ENCODE measurements at regions not wholly inside any gene's neighbourhood (a gene's known extent, or its start where the extent isn't known, plus 50 kb on each side); places are given as distances from the start of the nearest gene placed in this dataset.
"Not testable (repeated sequence)": the region's sequence is repeated elsewhere in the genome, so short reads cannot be mapped to it uniquely, and the experiment has no call there.

- peaks cover 0 to 11% of the 10 kb centered on the region in 2 donors for H3K9me3 ChIP-seq (ENCODE audit: control insufficient read depth in 1 of 2, low read length in 2 of 2)
Observed at GRCh38 chr16:47816511-47816910, 339.3 kb downstream of the ABCC12 start.

GRCh38 chr16:47815655-47816054, 340.1 kb downstream of the ABCC12 start:
- Histone ChIP-seq H3K27ac (ENCODE audit: low read length) (no peak overlapping the region), H3K4me1 (ENCODE audit: control insufficient read depth in 1 of 2, insufficient read depth in 2 of 2, low read length in 2 of 2) (no peaks in the 10 kb centered on the region), H3K36me3 (ENCODE audit: control insufficient read depth in 1 of 2, insufficient read depth in 2 of 2, low read length in 2 of 2) (no peaks in the 10 kb centered on the region), H3K27me3 (ENCODE audit: low read depth, low read length) (no peaks in the 10 kb centered on the region), H3K4me3 (ENCODE audit: low read depth in 1 of 2, low read length in 2 of 2) (no peak overlapping the region), H3K9me3 (ENCODE audit: control insufficient read depth in 1 of 2, low read length in 2 of 2) (peaks cover 0 to 11% of the 10 kb centered on the region in 2 donors)

More at GRCh38 chr16:47816511-47816910, 339.3 kb downstream of the ABCC12 start:
- Histone ChIP-seq H3K36me3 (ENCODE audit: control insufficient read depth in 1 of 2, insufficient read depth in 2 of 2, low read length in 2 of 2) (no peaks in the 10 kb centered on the region), H3K27me3 (ENCODE audit: low read depth, low read length) (no peaks in the 10 kb centered on the region), H3K4me3 (ENCODE audit: low read depth in 1 of 2, low read length in 2 of 2) (no peak overlapping the region), H3K27ac (ENCODE audit: low read length) (no peak overlapping the region), H3K4me1 (ENCODE audit: control insufficient read depth in 1 of 2, insufficient read depth in 2 of 2, low read length in 2 of 2) (no peaks in the 10 kb centered on the region)

DNA sequence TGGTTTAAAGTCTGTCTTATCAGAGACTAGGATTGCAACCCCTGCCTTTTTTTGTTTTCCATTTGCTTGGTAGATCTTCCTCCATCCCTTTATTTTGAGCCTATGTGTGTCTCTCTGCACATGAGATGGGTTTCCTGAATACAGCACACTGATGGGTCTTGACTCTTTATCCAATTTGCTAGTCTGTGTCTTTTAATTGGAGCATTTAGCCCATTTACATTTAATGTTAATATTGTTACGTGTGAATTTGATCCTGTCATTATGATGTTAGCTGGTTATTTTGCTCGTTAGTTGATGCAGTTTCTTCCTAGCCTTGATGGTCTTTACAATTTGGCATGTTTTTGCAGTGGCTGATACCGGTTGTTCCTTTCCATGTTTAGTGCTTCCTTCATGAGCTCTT, 344.0 kb downstream of the ABCC12 start:
- H3K4me3 ChIP-seq (ENCODE audit: low read depth in 1 of 2, low read length in 2 of 2); H3K27ac ChIP-seq (ENCODE audit: low read length); H3K4me1 ChIP-seq (ENCODE audit: control insufficient read depth in 1 of 2, insufficient read depth in 2 of 2, low read length in 2 of 2); H3K36me3 ChIP-seq (ENCODE audit: control insufficient read depth in 1 of 2, insufficient read depth in 2 of 2, low read length in 2 of 2); H3K27me3 ChIP-seq (ENCODE audit: low read depth, low read length): not testable (repeated sequence)
- H3K9me3 ChIP-seq (ENCODE audit: control insufficient read depth in 1 of 2, low read length in 2 of 2) = peaks cover 0 to 13% of the 10 kb centered on the region in 2 donors

- no peak overlapping the region for H3K27ac ChIP-seq (ENCODE audit: low read length)
- no peaks in the 10 kb centered on the region for H3K27me3 ChIP-seq (ENCODE audit: low read depth, low read length)
- peaks cover 0 to 2% of the 10 kb centered on the region in 2 donors for H3K9me3 ChIP-seq (ENCODE audit: control insufficient read depth in 1 of 2, low read length in 2 of 2)
- H3K36me3 ChIP-seq (ENCODE audit: control insufficient read depth in 1 of 2, insufficient read depth in 2 of 2, low read length in 2 of 2) = no peaks in the 10 kb centered on the region
- no peak overlapping the region for H3K4me3 ChIP-seq (ENCODE audit: low read depth in 1 of 2, low read length in 2 of 2)
- H3K4me1 ChIP-seq (ENCODE audit: control insufficient read depth in 1 of 2, insufficient read depth in 2 of 2, low read length in 2 of 2) = no peaks in the 10 kb centered on the region
Observed at GRCh38 chr16:47806309-47806847, 345.2 kb downstream of the PHKB start.

DNA sequence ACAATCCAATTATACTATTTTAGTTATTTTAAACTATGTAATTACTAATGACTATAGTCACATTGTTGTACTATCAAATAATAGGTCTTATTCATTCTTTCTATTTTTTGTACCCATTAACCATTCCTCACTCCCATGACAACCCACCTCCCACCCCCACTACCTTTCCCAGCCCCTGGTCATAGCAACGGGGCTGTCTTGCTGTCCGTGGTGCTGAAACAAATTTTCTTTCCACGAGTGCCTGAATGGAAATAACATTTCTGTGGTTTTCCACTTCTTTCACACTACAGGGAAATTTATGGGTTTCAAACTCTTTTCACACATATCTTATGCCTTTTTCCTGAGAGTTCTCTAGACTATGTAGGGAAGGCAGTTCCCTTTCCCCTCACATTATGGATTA, 326.6 kb downstream of the PHKB start:
- Histone ChIP-seq H3K36me3 (ENCODE audit: control insufficient read depth in 1 of 2, insufficient read depth in 2 of 2, low read length in 2 of 2) (no peaks in the 10 kb centered on the region), H3K4me3 (ENCODE audit: low read depth in 1 of 2, low read length in 2 of 2) (no peak overlapping the region), H3K9me3 (ENCODE audit: control insufficient read depth in 1 of 2, low read length in 2 of 2) (peaks cover 0 to 14% of the 10 kb centered on the region in 2 donors), H3K27me3 (ENCODE audit: low read depth, low read length) (no peaks in the 10 kb centered on the region), H3K27ac (ENCODE audit: low read length) (no peak overlapping the region), H3K4me1 (ENCODE audit: control insufficient read depth in 1 of 2, insufficient read depth in 2 of 2, low read length in 2 of 2) (no peaks in the 10 kb centered on the region)

DNA sequence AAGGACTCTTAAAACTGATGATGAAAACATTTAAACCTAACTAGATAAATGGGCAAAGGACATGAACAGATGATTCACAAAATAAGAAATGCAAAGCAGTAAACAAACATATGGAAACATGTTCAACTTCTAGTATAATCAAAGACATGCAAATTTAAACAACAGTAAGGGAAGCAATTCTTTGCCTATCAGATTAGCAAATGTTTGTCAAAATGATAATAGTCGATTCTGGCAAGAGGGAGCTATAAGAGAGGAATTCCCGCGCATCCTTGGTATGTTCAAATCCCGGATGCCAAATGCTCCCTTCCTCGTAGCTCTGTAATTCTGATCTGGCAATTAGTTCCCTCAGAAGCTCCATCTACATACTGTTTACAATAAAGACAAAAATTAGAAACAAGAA, 320.5 kb downstream of the PHKB start:
- H3K36me3 ChIP-seq (ENCODE audit: control insufficient read depth in 1 of 2, insufficient read depth in 2 of 2, low read length in 2 of 2) = no peaks in the 10 kb centered on the region
- H3K9me3 ChIP-seq (ENCODE audit: control insufficient read depth in 1 of 2, low read length in 2 of 2) = no peaks in the 10 kb centered on the region
- H3K4me1 ChIP-seq (ENCODE audit: control insufficient read depth in 1 of 2, insufficient read depth in 2 of 2, low read length in 2 of 2) = no peaks in the 10 kb centered on the region
- H3K4me3 ChIP-seq (ENCODE audit: low read depth in 1 of 2, low read length in 2 of 2) = no peak overlapping the region
- H3K27ac ChIP-seq (ENCODE audit: low read length) = no peak overlapping the region
- no peaks in the 10 kb centered on the region for H3K27me3 ChIP-seq (ENCODE audit: low read depth, low read length)

DNA sequence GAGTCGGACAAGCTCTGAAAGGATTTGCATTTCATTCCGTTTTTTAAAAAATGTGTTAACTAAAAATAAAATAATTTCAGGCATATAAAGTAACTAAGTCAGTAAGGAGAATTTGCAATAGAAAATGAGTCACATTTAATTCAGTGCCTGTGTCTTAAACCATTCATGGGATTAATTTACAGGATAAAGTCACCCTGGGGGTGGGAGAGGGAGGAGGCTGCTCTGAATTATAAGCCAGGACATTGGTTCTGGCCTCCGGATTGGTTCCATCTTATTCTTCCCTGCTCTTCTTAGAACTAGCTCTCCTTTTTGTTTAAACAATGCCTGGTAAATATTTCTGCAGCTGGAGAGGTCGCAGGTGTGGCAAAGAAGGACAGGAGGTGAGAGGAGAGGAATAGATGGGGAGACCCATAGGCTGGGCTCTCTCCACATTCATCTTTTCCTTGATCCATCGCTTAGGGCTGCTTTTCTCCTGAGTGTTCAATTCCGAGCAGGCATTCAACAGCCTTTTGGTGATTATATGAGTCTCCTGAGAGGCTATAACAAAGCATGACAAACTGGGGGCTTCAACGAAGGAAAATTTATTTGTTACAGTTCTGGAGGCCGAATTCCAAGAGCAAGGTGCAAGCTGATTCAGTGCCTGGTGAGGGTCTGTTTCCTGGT, 319.2 kb downstream of the PHKB start:
- no peaks in the 10 kb centered on the region for H3K27me3 ChIP-seq (ENCODE audit: low read depth, low read length)
- H3K4me3 ChIP-seq (ENCODE audit: low read depth in 1 of 2, low read length in 2 of 2) = no peak overlapping the region
- H3K9me3 ChIP-seq (ENCODE audit: control insufficient read depth in 1 of 2, low read length in 2 of 2) = no peaks in the 10 kb centered on the region
- no peaks in the 10 kb centered on the region for H3K36me3 ChIP-seq (ENCODE audit: control insufficient read depth in 1 of 2, insufficient read depth in 2 of 2, low read length in 2 of 2)
- no peaks in the 10 kb centered on the region for H3K4me1 ChIP-seq (ENCODE audit: control insufficient read depth in 1 of 2, insufficient read depth in 2 of 2, low read length in 2 of 2)
- no peak overlapping the region for H3K27ac ChIP-seq (ENCODE audit: low read length)

- Histone ChIP-seq H3K36me3 (ENCODE audit: control insufficient read depth in 1 of 2, insufficient read depth in 2 of 2, low read length in 2 of 2) (no peaks in the 10 kb centered on the region), H3K27me3 (ENCODE audit: low read depth, low read length) (no peaks in the 10 kb centered on the region), H3K9me3 (ENCODE audit: control insufficient read depth in 1 of 2, low read length in 2 of 2) (peaks cover 0 to 2% of the 10 kb centered on the region in 2 donors), H3K27ac (ENCODE audit: low read length) (no peak overlapping the region), H3K4me3 (ENCODE audit: low read depth in 1 of 2, low read length in 2 of 2) (peak overlapping the region; percentile 46 to 64), H3K4me1 (ENCODE audit: control insufficient read depth in 1 of 2, insufficient read depth in 2 of 2, low read length in 2 of 2) (no peaks in the 10 kb centered on the region)
Observed at GRCh38 chr16:47779201-47780016, 318.3 kb downstream of the PHKB start.

GRCh38 chr16:47778106-47778801, 317.1 kb downstream of the PHKB start:
- Histone ChIP-seq H3K27me3 (ENCODE audit: low read depth, low read length) (no peaks in the 10 kb centered on the region), H3K27ac (ENCODE audit: low read length) (no peak overlapping the region), H3K4me1 (ENCODE audit: control insufficient read depth in 1 of 2, insufficient read depth in 2 of 2, low read length in 2 of 2) (no peaks in the 10 kb centered on the region), H3K4me3 (ENCODE audit: low read depth in 1 of 2, low read length in 2 of 2) (no peak overlapping the region), H3K36me3 (ENCODE audit: control insufficient read depth in 1 of 2, insufficient read depth in 2 of 2, low read length in 2 of 2) (no peaks in the 10 kb centered on the region), H3K9me3 (ENCODE audit: control insufficient read depth in 1 of 2, low read length in 2 of 2) (peaks cover 0 to 4% of the 10 kb centered on the region in 2 donors)

DNA sequence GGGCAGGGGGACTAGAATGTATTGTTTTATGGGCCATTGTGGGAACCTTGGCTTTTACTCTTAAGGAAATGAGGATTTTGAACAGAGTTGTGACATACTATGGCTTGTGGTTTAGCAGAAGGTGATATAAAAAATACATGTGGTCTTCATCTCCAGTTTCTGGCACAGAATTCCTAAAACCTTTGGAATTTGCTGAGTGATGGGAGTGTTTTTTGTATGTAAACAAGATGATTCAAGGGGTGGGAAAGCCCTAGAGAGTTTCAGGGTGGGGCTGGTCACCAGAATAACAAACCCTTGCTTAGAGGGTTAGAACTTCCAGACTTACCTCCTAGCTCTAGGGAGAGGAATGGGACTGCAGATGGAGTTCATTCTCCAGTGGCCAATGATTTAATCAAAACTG, 316.1 kb downstream of the PHKB start:
- peaks cover 0 to 4% of the 10 kb centered on the region in 2 donors for H3K9me3 ChIP-seq (ENCODE audit: control insufficient read depth in 1 of 2, low read length in 2 of 2)
- H3K27ac ChIP-seq (ENCODE audit: low read length) = no peak overlapping the region
- H3K4me1 ChIP-seq (ENCODE audit: control insufficient read depth in 1 of 2, insufficient read depth in 2 of 2, low read length in 2 of 2) = no peaks in the 10 kb centered on the region
- no peak overlapping the region for H3K4me3 ChIP-seq (ENCODE audit: low read depth in 1 of 2, low read length in 2 of 2)
- H3K36me3 ChIP-seq (ENCODE audit: control insufficient read depth in 1 of 2, insufficient read depth in 2 of 2, low read length in 2 of 2) = no peaks in the 10 kb centered on the region
- H3K27me3 ChIP-seq (ENCODE audit: low read depth, low read length) = no peaks in the 10 kb centered on the region

DNA sequence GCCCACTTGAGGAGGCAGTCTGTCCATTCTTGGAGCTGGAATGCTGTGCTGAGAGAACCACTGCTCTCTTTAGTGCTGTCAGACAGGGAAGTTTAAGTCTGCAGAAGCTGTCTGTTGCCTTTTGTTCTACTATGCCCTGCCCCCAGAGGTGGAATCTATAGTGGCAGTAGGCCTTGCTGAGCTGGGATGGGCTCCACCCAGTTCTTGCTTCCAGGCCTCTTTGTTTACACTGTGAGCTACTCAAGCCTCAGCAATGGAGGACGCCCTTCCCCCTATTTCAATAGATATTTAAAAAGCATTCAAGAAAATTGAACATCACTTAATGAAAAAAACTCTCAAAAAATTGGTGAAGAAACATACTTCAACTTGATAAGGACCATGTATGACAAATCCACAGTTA, 313.5 kb downstream of the PHKB start:
- Histone ChIP-seq H3K36me3 (ENCODE audit: control insufficient read depth in 1 of 2, insufficient read depth in 2 of 2, low read length in 2 of 2) (no peaks in the 10 kb centered on the region), H3K9me3 (ENCODE audit: control insufficient read depth in 1 of 2, low read length in 2 of 2) (peaks cover 0 to 4% of the 10 kb centered on the region in 2 donors)

More for the DNA sequence above, 313.5 kb downstream of the PHKB start:
- Histone ChIP-seq H3K4me1 (ENCODE audit: control insufficient read depth in 1 of 2, insufficient read depth in 2 of 2, low read length in 2 of 2) (no peaks in the 10 kb centered on the region), H3K27me3 (ENCODE audit: low read depth, low read length) (no peaks in the 10 kb centered on the region), H3K27ac (ENCODE audit: low read length) (no peak overlapping the region), H3K4me3 (ENCODE audit: low read depth in 1 of 2, low read length in 2 of 2) (no peak overlapping the region)

All from muscle layer of duodenum (tissue), 2 donors.